HTR-8/SVneo (cell line): ENCODE measurements at regions not wholly inside any gene's neighbourhood (a gene's known extent, or its start where the extent isn't known, plus 50 kb on each side); places are given as distances from the start of the nearest gene placed in this dataset.

Experiments used
- DNase-seq: peaks from one replicate; pipeline ENCODE4 v3.0.0; 2011; ENCODE audit warnings: low spot score, mixed read lengths; ENCODE audit not compliant: insufficient read length
- FAIRE-seq: peaks from 2 replicates; lab custom pipeline; 2011; peaks lifted over from hg19 to GRCh38; lab: Jason Lieb, UNC

GRCh38 chr6:23563323-23563722 lies 562.7 kb upstream of the NRSN1 start:
- FAIRE-seq (no peak), DNase-seq (no peak)

- DNase-seq = no peak
- no peak for FAIRE-seq
Measured at GRCh38 chr6:23566418-23566817, 559.6 kb upstream of the NRSN1 start.

- FAIRE-seq (no peak), DNase-seq (no peak)
Measured at GRCh38 chr6:23568292-23568691, 557.7 kb upstream of the NRSN1 start.

GRCh38 chr6:23584134-23584763 lies 541.8 kb upstream of the NRSN1 start:
- no peak for DNase-seq
- no peak for FAIRE-seq

GRCh38 chr6:23587582-23587981 lies 538.4 kb upstream of the NRSN1 start:
- FAIRE-seq = no peak
- no peak for DNase-seq

GRCh38 chr6:23589811-23590210 lies 536.2 kb upstream of the NRSN1 start:
- FAIRE-seq = no peak
- no peak for DNase-seq

- DNase-seq (no peak), FAIRE-seq (no peak)
Measured at GRCh38 chr6:23590498-23591126, 535.4 kb upstream of the NRSN1 start.

GRCh38 chr6:23591761-23592160 lies 534.3 kb upstream of the NRSN1 start:
- DNase-seq = no peak
- no peak for FAIRE-seq

GRCh38 chr6:23600118-23600517 lies 525.9 kb upstream of the NRSN1 start:
- FAIRE-seq (no peak), DNase-seq (no peak)

- FAIRE-seq (no peak), DNase-seq (no peak)
Measured at GRCh38 chr6:23601811-23602345, 524.1 kb upstream of the NRSN1 start.

GRCh38 chr6:23608931-23609435 lies 517.0 kb upstream of the NRSN1 start:
- FAIRE-seq = no peak
- no peak for DNase-seq

- FAIRE-seq (no peak), DNase-seq (no peak)
Measured at GRCh38 chr6:23611776-23612381, 514.1 kb upstream of the NRSN1 start.

GRCh38 chr6:23618366-23618765 lies 507.6 kb upstream of the NRSN1 start:
- no peak for FAIRE-seq
- DNase-seq = no peak

- DNase-seq (no peak), FAIRE-seq (no peak)
Measured at GRCh38 chr6:23620911-23621401, 505.1 kb upstream of the NRSN1 start.

GRCh38 chr6:23630726-23631635 lies 495.0 kb upstream of the NRSN1 start:
- DNase-seq = no peak
- no peak for FAIRE-seq

GRCh38 chr6:23633996-23634395 lies 492.0 kb upstream of the NRSN1 start:
- DNase-seq = no peak
- FAIRE-seq = no peak

- DNase-seq = no peak
- FAIRE-seq = no peak
Measured at GRCh38 chr6:23635150-23635549, 490.9 kb upstream of the NRSN1 start.

GRCh38 chr6:23637296-23637695 lies 488.7 kb upstream of the NRSN1 start:
- no peak for FAIRE-seq
- no peak for DNase-seq

- DNase-seq = no peak
- FAIRE-seq = no peak
Measured at GRCh38 chr6:23642849-23643248, 483.2 kb upstream of the NRSN1 start.

GRCh38 chr6:23647045-23647444 lies 479.0 kb upstream of the NRSN1 start:
- no peak for FAIRE-seq
- DNase-seq = no peak
